AG04450 (cell line): ENCODE measurements at regions not wholly inside any gene's neighbourhood (a gene's known extent, or its start where the extent isn't known, plus 50 kb on each side); places are given as distances from the start of the nearest gene placed in this dataset.

Experiments
- CTCF ChIA-PET: fragments of 300-600, 350-600 bp; formaldehyde crosslinking; extraction: SDS; loops from one replicate; lab custom pipeline; 2022; ENCODE audit warnings: antibody characterized with exemption, inconsistent platforms; lab: Charles Lee
- POLR2A ChIA-PET: fragments of 350-600 bp; formaldehyde crosslinking; extraction: SDS; loops from one replicate; lab custom pipeline; 2021; ENCODE audit warnings: antibody characterized with exemption, inconsistent platforms; lab: Yijun Ruan, JAX
- DNase-seq: peaks from one replicate; pipeline ENCODE4 v3.0.0-alpha.2; 2011; ENCODE audit warnings: low read depth, low spot score
- H3K27ac ChIP-seq: one replicate; pipeline ENCODE4 v1.5.1; 2012; ENCODE audit warnings: low read depth, low read length, control low read depth
- H3K27me3 ChIP-seq: one replicate; pipeline ENCODE4 v1.6.0; 2012; ENCODE audit warnings: low read length; ENCODE audit not compliant: control insufficient read depth, insufficient read depth
- H3K4me3 ChIP-seq: 2 replicates; pipeline ENCODE4 v1.5.1; 2011; ENCODE audit warnings: mild to moderate bottlenecking, low read depth, low read length, control low read depth
- H3K9me3 ChIP-seq: 2 replicates; pipeline ENCODE4 v1.5.1; 2012; ENCODE audit warnings: low read length; ENCODE audit not compliant: control insufficient read depth, insufficient read depth
- TF ChIP-seq, protein P1 (sequence below): IDR thresholded peaks from 2 replicates; pipeline ENCODE4 v1.5.1; 2011; ENCODE audit warnings: low read depth, low read length, control low read depth, inconsistent platforms

DNA sequence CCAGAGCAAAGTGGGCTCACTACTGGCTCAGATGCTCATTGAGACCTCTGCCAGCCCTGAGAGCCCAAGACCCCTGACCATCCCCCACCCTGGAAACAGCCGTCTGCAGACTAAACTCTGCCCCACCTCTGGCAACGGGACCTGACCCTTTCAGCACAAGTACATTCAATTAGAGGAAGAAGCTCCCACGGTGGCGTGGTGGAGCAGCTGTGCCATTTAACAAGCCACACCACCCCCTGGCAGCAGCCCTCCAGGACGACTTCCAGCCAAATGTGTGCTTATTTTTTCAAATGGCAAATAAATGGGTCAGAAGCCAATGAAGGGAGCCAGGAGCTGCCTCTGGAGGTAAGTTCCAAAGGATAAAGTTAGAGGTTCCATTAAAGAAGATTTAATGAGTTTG, 226.7 kb downstream of the NPHP4 start:
- Histone ChIP-seq H3K4me3 (no peak overlapping the region), H3K27ac (no peak overlapping the region), H3K27me3 (no peaks in the 10 kb centered on the region), H3K9me3 (peaks cover 49% of the 10 kb centered on the region)
- POLR2A ChIA-PET: no interaction called here
- DNase-seq: no peak
- CTCF ChIA-PET: interaction anchor here (1.8 kb wide), 1 partner anchor 20 kb away, joined by 4 read pairs; no protein-coding TSS in a partner anchor
- TF ChIP-seq, protein P1, sequence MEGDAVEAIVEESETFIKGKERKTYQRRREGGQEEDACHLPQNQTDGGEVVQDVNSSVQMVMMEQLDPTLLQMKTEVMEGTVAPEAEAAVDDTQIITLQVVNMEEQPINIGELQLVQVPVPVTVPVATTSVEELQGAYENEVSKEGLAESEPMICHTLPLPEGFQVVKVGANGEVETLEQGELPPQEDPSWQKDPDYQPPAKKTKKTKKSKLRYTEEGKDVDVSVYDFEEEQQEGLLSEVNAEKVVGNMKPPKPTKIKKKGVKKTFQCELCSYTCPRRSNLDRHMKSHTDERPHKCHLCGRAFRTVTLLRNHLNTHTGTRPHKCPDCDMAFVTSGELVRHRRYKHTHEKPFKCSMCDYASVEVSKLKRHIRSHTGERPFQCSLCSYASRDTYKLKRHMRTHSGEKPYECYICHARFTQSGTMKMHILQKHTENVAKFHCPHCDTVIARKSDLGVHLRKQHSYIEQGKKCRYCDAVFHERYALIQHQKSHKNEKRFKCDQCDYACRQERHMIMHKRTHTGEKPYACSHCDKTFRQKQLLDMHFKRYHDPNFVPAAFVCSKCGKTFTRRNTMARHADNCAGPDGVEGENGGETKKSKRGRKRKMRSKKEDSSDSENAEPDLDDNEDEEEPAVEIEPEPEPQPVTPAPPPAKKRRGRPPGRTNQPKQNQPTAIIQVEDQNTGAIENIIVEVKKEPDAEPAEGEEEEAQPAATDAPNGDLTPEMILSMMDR: no peak

DNA sequence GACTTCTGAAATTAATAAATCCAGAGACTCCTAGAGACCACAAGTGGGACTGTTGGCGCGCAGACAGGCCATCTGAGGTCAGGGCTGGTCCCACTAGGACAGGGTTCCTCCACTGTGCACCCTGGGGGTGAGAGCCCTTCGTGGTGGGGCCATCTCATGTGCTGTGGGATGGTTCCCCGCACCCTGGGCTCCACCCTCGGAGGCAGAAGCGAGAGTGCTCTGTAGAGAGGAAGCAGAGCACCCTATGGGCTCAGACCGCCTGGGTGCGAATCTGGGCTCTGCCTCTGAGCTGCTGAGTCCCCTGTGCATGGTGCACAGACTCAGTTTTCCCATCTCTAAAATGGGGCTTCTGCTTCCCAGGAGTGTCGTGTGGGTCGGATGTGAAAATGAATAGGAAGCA, 227.3 kb downstream of the NPHP4 start:
- ChIA-PET POLR2A (no interaction called here), CTCF (interaction anchor here (1.8 kb wide), 1 partner anchor 19 kb away, joined by 4 read pairs; no protein-coding TSS in a partner anchor)
- no peak for DNase-seq

DNA sequence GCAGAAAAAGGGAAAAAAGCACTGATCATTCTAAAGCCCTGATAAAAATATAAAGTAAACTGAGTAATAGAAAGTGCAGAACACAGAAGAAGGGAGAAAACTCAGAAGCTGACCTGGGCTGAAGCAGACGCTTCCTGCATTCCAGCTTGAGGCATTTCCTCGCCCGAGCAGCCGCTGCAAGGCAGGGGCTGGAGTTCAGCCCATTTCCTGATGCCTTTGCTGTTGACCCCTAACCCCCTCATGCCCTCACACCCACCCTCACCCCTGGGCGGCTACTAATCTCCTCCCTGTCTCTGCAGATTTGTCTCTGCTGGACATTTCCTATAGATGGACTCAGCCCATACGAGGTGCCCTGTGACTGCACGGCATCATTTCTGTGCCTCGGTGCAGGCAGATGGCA, 227.8 kb downstream of the NPHP4 start:
- no peak for DNase-seq
- no peak overlapping the region for H3K4me3 ChIP-seq
- peaks cover 46% of the 10 kb centered on the region for H3K9me3 ChIP-seq
- ChIA-PET CTCF (interaction anchor here (1.8 kb wide), 1 partner anchor 19 kb away, joined by 4 read pairs; no protein-coding TSS in a partner anchor), POLR2A (no interaction called here)
- H3K27me3 ChIP-seq: no peaks in the 10 kb centered on the region
- no peak overlapping the region for H3K27ac ChIP-seq
- TF ChIP-seq, protein P1: no peak

More for the DNA sequence above, 227.3 kb downstream of the NPHP4 start:
- H3K9me3 ChIP-seq: peaks cover 48% of the 10 kb centered on the region
- TF ChIP-seq, protein P1: no peak
- no peaks in the 10 kb centered on the region for H3K27me3 ChIP-seq
- H3K27ac ChIP-seq: no peak overlapping the region
- no peak overlapping the region for H3K4me3 ChIP-seq

DNA sequence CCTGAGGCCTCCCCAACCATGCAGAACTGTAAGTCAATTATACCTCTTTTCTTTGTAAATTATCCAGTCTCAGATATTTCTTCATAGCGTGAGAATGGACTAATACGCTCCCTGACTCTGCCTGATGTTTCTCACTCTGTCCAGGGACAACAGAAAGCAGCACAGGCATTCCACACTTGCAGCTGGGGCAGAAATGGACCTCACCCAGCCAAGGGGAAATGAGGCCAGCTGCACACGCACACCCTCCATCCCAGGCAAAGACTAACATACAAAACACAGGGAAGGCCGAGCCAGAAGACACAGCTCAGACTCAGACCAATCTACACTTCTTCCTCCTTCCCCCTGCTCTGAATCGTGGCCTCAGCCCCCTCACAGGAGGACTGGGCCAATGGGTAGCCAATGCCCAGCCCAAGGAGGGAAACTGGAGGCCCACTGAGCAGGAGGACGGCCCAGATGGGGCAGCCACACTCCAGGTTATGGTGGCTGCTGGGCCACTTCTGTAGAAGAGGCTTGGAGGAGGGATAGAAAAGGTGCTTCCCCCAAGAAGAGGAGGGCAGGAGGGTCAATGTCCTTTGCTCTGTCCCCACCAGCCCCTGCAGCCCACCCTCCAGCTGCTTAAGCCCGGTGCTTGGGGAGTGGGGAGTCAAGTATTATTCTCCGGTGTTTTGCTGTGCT, 228.4 kb downstream of the NPHP4 start:
- TF ChIP-seq, protein P1: no peak
- no peak overlapping the region for H3K4me3 ChIP-seq
- POLR2A ChIA-PET: no interaction called here
- H3K9me3 ChIP-seq: peaks cover 49% of the 10 kb centered on the region
- no peak overlapping the region for H3K27ac ChIP-seq
- CTCF ChIA-PET: no interaction called here
- no peak for DNase-seq
- H3K27me3 ChIP-seq: no peaks in the 10 kb centered on the region

DNA sequence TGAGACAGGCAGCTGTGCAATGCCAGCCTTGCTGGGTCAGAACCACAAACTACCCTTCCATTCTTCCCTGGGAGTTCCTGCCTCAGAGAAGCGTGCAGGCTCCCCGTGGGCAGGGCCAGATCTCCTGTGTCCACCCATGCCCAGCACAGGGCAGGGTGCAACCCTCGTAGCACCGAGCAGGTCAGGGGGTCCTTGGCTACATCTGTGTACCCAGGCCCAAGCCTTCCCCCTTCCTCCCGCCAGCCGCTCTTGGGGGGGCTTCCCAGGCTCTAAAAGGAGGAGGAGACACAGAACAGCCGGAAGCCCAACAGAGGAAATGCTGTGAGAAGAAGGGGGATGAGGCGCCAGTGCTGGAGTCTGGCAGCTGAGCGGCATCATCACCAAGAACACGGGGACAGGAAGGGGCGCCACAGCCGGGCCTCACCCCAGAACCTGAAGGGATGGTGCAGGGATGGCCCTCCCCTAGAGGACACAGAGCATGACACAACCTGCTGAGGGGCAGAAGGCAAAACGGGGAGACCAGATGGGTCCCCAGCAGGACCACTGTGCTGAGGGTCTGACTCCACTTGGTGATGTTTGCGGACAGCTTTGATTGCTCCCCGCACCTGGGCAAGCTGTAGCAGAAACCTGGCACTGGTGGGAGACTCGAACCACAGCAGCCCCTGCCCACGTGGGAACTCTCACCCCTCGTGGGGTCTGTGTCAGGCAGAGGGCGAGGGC, 233.2 kb downstream of the NPHP4 start:
- ChIA-PET POLR2A (no interaction called here), CTCF (no interaction called here)
- Histone ChIP-seq H3K27ac (no peak overlapping the region), H3K4me3 (no peak overlapping the region), H3K9me3 (peaks cover 47% of the 10 kb centered on the region), H3K27me3 (no peaks in the 10 kb centered on the region)
- TF ChIP-seq, protein P1: no peak
- DNase-seq: no peak
